ENCODE measurements at regions not wholly inside any gene's neighbourhood (a gene's known extent, or its start where the extent isn't known, plus 50 kb on each side); places are given as distances from the start of the nearest gene placed in this dataset.

GRCh38 chr3:187946163-187946691 is 201.0 kb upstream of the BCL6 start:
- TF ChIP-seq CTCF (IDR thresholded peaks at IDR 0.05) (no peak), EZH2 (IDR thresholded peaks at IDR 0.05; ENCODE audit: borderline replicate concordance, insufficient read depth, low read depth, low read length, poor library complexity, severe bottlenecking) (no peak)

All from B cell (primary cell).